ENCODE measurements at regions not wholly inside any gene's neighbourhood (a gene's known extent, or its start where the extent isn't known, plus 50 kb on each side); places are given as distances from the start of the nearest gene placed in this dataset.

DNA sequence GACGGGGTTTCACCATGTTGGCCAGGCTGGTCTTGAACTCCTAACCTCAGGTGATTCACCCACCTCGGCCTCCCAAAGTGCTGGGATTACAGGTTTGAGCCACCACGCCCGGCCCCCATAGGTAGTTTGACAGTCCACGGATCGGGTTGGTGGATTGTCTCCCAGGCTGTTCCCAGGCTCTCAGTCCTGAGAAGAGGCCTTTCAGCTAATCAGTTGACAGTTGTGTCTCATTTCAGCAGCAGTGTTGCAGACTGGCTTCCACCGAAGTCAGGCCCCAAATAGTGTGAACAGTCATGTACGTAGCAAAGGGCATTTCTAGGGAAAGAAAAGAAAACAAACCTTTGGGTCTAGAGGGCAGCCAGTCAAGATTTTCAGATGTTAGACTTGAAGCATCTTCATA, 102.4 kb upstream of the TLR3 start:
- H3K9me3 Mint-ChIP-seq, result peaks cover 0 to 3% (median 0%) of the 10 kb centered on the region in 7 donors
- DNase-seq, result no peak
- Histone ChIP-seq H3K36me3 (ENCODE audit: control insufficient read depth, insufficient read depth, low read length) (no peaks in the 10 kb centered on the region), H3K4me1 (ENCODE audit: control insufficient read depth, insufficient read depth, low read length, poor library complexity, severe bottlenecking) (no peaks in the 10 kb centered on the region), H3K27me3 (ENCODE audit: control insufficient read depth, insufficient read depth, low read length) (peaks cover 2% of the 10 kb centered on the region), H3K4me3 (ENCODE audit: low read depth, low read length) (no peak overlapping the region), H3K9me3 (ENCODE audit: control insufficient read depth in 2 of 2, low read length in 2 of 2) (no peaks in the 10 kb centered on the region), H3K27ac (ENCODE audit: insufficient read depth, low read length, poor library complexity, severe bottlenecking) (no peak overlapping the region)
- no peak for ATAC-seq (ENCODE audit: low read depth in 2 of 2)
- no peak overlapping the region for H3K27ac Mint-ChIP-seq
- H3K36me3 Mint-ChIP-seq, result no peaks in the 10 kb centered on the region
- no peak overlapping the region for H3K4me3 Mint-ChIP-seq
- peaks cover 4% of the 10 kb centered on the region for H3K27me3 Mint-ChIP-seq
- H3K4me1 Mint-ChIP-seq, result no peaks in the 10 kb centered on the region

DNA sequence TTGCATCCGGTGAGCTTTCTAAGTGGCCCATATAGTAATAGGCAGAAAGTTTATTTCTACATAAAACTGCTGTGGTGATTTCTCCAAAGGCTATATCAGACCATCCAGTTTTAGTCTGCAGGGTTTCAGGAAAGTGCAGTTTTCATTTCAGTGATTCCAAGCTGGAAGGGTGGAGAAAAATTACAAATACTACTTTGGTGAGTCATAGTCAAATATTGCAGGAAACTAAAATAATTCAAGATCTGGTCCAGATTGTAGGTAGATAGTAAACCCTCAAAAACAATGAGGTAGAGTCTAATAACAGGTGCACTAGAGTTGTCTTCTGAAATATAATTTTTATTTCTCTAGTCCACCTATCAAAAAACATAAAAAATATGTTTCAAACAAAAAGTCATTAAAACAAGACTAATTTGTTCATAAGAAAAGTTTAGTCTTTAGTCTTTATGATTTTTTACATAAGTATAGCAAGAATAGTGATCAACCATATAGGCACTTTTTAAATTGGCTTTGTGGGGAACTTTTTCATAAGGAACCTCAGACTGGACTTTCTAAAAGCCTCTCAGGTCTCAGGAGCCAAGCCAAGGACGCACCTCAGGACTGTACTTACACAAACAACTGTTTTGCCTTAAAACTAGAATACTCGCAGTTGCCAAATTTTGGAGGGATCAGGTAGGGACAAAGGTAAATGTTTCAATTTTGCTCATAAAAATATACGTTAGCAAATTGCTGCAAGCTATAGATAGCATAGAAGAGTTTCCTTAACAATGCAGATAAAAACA, 101.8 kb upstream of the TLR3 start:
- ATAC-seq (ENCODE audit: low read depth in 2 of 2) (no peak), DNase-seq (no peak)
- H3K4me1 Mint-ChIP-seq, result no peaks in the 10 kb centered on the region
- no peaks in the 10 kb centered on the region for H3K36me3 Mint-ChIP-seq
- H3K27ac Mint-ChIP-seq, result no peak overlapping the region
- Histone ChIP-seq H3K4me1 (ENCODE audit: control insufficient read depth, insufficient read depth, low read length, poor library complexity, severe bottlenecking) (no peaks in the 10 kb centered on the region), H3K27me3 (ENCODE audit: control insufficient read depth, insufficient read depth, low read length) (peaks cover 2% of the 10 kb centered on the region), H3K36me3 (ENCODE audit: control insufficient read depth, insufficient read depth, low read length) (no peaks in the 10 kb centered on the region), H3K4me3 (ENCODE audit: low read depth, low read length) (no peak overlapping the region), H3K27ac (ENCODE audit: insufficient read depth, low read length, poor library complexity, severe bottlenecking) (no peak overlapping the region), H3K9me3 (ENCODE audit: control insufficient read depth in 2 of 2, low read length in 2 of 2) (no peaks in the 10 kb centered on the region)
- H3K9me3 Mint-ChIP-seq, result peaks cover 0 to 3% (median 0%) of the 10 kb centered on the region in 7 donors
- no peak overlapping the region for H3K4me3 Mint-ChIP-seq
- H3K27me3 Mint-ChIP-seq, result peaks cover 4% of the 10 kb centered on the region

GRCh38 chr4:185969657-185970056, 99.3 kb upstream of the TLR3 start:
- H3K9me3 Mint-ChIP-seq, result peaks cover 0 to 3% (median 0%) of the 10 kb centered on the region in 7 donors
- no peaks in the 10 kb centered on the region for H3K9me3 ChIP-seq (ENCODE audit: control insufficient read depth in 2 of 2, low read length in 2 of 2)
- H3K27me3 ChIP-seq (ENCODE audit: control insufficient read depth, insufficient read depth, low read length), result peaks cover 2% of the 10 kb centered on the region
- H3K27ac Mint-ChIP-seq, result no peak overlapping the region
- H3K4me1 ChIP-seq (ENCODE audit: control insufficient read depth, insufficient read depth, low read length, poor library complexity, severe bottlenecking), result no peaks in the 10 kb centered on the region
- no peaks in the 10 kb centered on the region for H3K36me3 ChIP-seq (ENCODE audit: control insufficient read depth, insufficient read depth, low read length)
- ATAC-seq (ENCODE audit: low read depth in 2 of 2) (no peak), DNase-seq (no peak)
- H3K4me3 Mint-ChIP-seq, result no peak overlapping the region
- H3K36me3 Mint-ChIP-seq, result no peaks in the 10 kb centered on the region
- no peaks in the 10 kb centered on the region for H3K4me1 Mint-ChIP-seq
- H3K4me3 ChIP-seq (ENCODE audit: low read depth, low read length), result no peak overlapping the region
- peaks cover 4% of the 10 kb centered on the region for H3K27me3 Mint-ChIP-seq
- no peak overlapping the region for H3K27ac ChIP-seq (ENCODE audit: insufficient read depth, low read length, poor library complexity, severe bottlenecking)

GRCh38 chr4:185987961-185988627, 80.9 kb upstream of the TLR3 start:
- no peak overlapping the region for H3K4me3 Mint-ChIP-seq
- H3K27me3 Mint-ChIP-seq, result no peaks in the 10 kb centered on the region
- H3K27ac Mint-ChIP-seq, result no peak overlapping the region
- DNase-seq (no peak), ATAC-seq (ENCODE audit: low read depth in 2 of 2) (no peak)
- no peaks in the 10 kb centered on the region for H3K36me3 Mint-ChIP-seq
- Histone ChIP-seq H3K9me3 (ENCODE audit: control insufficient read depth in 2 of 2, low read length in 2 of 2) (no peaks in the 10 kb centered on the region), H3K36me3 (ENCODE audit: control insufficient read depth, insufficient read depth, low read length) (no peaks in the 10 kb centered on the region), H3K4me1 (ENCODE audit: control insufficient read depth, insufficient read depth, low read length, poor library complexity, severe bottlenecking) (no peaks in the 10 kb centered on the region), H3K4me3 (ENCODE audit: low read depth, low read length) (no peak overlapping the region), H3K27ac (ENCODE audit: insufficient read depth, low read length, poor library complexity, severe bottlenecking) (no peak overlapping the region), H3K27me3 (ENCODE audit: control insufficient read depth, insufficient read depth, low read length) (no peaks in the 10 kb centered on the region)
- H3K4me1 Mint-ChIP-seq, result no peaks in the 10 kb centered on the region
- H3K9me3 Mint-ChIP-seq, result peaks cover 0 to 13% (median 2%) of the 10 kb centered on the region in 7 donors

GRCh38 chr4:185991770-185992169, 77.2 kb upstream of the TLR3 start:
- H3K27me3 Mint-ChIP-seq, result no peaks in the 10 kb centered on the region
- H3K27ac ChIP-seq (ENCODE audit: insufficient read depth, low read length, poor library complexity, severe bottlenecking), result no peak overlapping the region
- no peaks in the 10 kb centered on the region for H3K36me3 ChIP-seq (ENCODE audit: control insufficient read depth, insufficient read depth, low read length)
- H3K4me3 Mint-ChIP-seq, result no peak overlapping the region
- no peaks in the 10 kb centered on the region for H3K4me1 ChIP-seq (ENCODE audit: control insufficient read depth, insufficient read depth, low read length, poor library complexity, severe bottlenecking)
- no peaks in the 10 kb centered on the region for H3K27me3 ChIP-seq (ENCODE audit: control insufficient read depth, insufficient read depth, low read length)
- no peak overlapping the region for H3K27ac Mint-ChIP-seq
- H3K4me3 ChIP-seq (ENCODE audit: low read depth, low read length), result no peak overlapping the region
- H3K36me3 Mint-ChIP-seq, result no peaks in the 10 kb centered on the region
- H3K9me3 ChIP-seq (ENCODE audit: control insufficient read depth in 2 of 2, low read length in 2 of 2), result no peaks in the 10 kb centered on the region
- DNase-seq (no peak), ATAC-seq (ENCODE audit: low read depth in 2 of 2) (no peak)
- peaks cover 0 to 3% (median 0%) of the 10 kb centered on the region in 7 donors for H3K9me3 Mint-ChIP-seq
- H3K4me1 Mint-ChIP-seq, result no peaks in the 10 kb centered on the region

- H3K27ac ChIP-seq (ENCODE audit: insufficient read depth, low read length, poor library complexity, severe bottlenecking), result no peak overlapping the region
- Mint-ChIP-seq H3K9me3 (peaks cover 0 to 3% (median 0%) of the 10 kb centered on the region in 7 donors), H3K27me3 (no peaks in the 10 kb centered on the region), H3K36me3 (no peaks in the 10 kb centered on the region), H3K27ac (no peak overlapping the region), H3K4me3 (no peak overlapping the region), H3K4me1 (no peaks in the 10 kb centered on the region)
- H3K36me3 ChIP-seq (ENCODE audit: control insufficient read depth, insufficient read depth, low read length), result no peaks in the 10 kb centered on the region
- no peak overlapping the region for H3K4me3 ChIP-seq (ENCODE audit: low read depth, low read length)
- no peak for DNase-seq
- H3K9me3 ChIP-seq (ENCODE audit: control insufficient read depth in 2 of 2, low read length in 2 of 2), result no peaks in the 10 kb centered on the region
- ATAC-seq (ENCODE audit: low read depth in 2 of 2), result no peak
- no peaks in the 10 kb centered on the region for H3K27me3 ChIP-seq (ENCODE audit: control insufficient read depth, insufficient read depth, low read length)
- H3K4me1 ChIP-seq (ENCODE audit: control insufficient read depth, insufficient read depth, low read length, poor library complexity, severe bottlenecking), result no peaks in the 10 kb centered on the region
Measured at GRCh38 chr4:185992585-185992984, 76.4 kb upstream of the TLR3 start.

DNA sequence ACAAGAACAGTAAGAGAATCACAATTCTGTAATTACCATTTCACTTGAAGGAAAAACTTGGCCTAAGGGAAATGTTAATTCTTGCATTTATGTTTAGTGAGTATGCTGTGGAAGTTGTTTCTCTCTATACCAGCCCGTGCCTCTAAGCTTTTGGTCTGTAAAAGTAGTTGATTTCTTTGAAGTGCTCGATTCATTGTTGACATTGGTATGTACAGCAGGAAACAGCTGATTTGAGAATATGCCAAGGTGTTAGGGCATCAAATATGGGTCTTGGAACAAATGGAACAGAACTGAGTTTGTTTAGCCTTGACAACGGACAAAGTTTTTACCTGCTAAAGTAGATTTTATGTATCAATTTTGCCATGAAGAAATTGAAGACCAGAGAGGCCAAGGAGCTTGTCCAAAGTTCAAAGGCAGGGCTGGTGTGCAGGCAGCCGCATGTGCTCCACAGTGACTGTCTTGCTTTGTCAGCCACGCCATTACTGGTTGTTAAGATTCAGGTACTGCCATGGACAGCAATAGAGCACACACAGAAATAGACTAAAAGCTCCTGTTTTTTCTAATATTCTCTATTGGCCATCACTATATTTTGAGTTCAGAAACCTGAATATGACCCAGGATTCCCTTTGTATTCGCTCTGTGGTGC, 75.5 kb upstream of the TLR3 start:
- H3K36me3 Mint-ChIP-seq, result no peaks in the 10 kb centered on the region
- Histone ChIP-seq H3K27me3 (ENCODE audit: control insufficient read depth, insufficient read depth, low read length) (no peaks in the 10 kb centered on the region), H3K4me1 (ENCODE audit: control insufficient read depth, insufficient read depth, low read length, poor library complexity, severe bottlenecking) (no peaks in the 10 kb centered on the region), H3K27ac (ENCODE audit: insufficient read depth, low read length, poor library complexity, severe bottlenecking) (no peak overlapping the region), H3K9me3 (ENCODE audit: control insufficient read depth in 2 of 2, low read length in 2 of 2) (no peaks in the 10 kb centered on the region), H3K36me3 (ENCODE audit: control insufficient read depth, insufficient read depth, low read length) (no peaks in the 10 kb centered on the region), H3K4me3 (ENCODE audit: low read depth, low read length) (no peak overlapping the region)
- H3K9me3 Mint-ChIP-seq, result peaks cover 0 to 3% (median 0%) of the 10 kb centered on the region in 7 donors
- no peak overlapping the region for H3K4me3 Mint-ChIP-seq
- H3K27me3 Mint-ChIP-seq, result no peaks in the 10 kb centered on the region
- H3K4me1 Mint-ChIP-seq, result no peaks in the 10 kb centered on the region
- no peak overlapping the region for H3K27ac Mint-ChIP-seq
- DNase-seq (no peak), ATAC-seq (ENCODE audit: low read depth in 2 of 2) (no peak)

Data from CD4-positive, CD25-positive, alpha-beta regulatory T cell (primary cell).